HG03521 (cell line): ENCODE measurements at regions not wholly inside any gene's neighbourhood (a gene's known extent, or its start where the extent isn't known, plus 50 kb on each side); places are given as distances from the start of the nearest gene placed in this dataset.
"Not testable (repeated sequence)": the region's sequence is repeated elsewhere in the genome, so short reads cannot be mapped to it uniquely, and the experiment has no call there.

ENCODE experiments used
- ATAC-seq: cut with Tn5 transposase; IDR thresholded peaks from one replicate; pipeline ENCODE4 v1.9.1; 2021; ENCODE audit warnings: mild to moderate bottlenecking, moderate library complexity; ENCODE audit not compliant: unreplicated experiment

DNA sequence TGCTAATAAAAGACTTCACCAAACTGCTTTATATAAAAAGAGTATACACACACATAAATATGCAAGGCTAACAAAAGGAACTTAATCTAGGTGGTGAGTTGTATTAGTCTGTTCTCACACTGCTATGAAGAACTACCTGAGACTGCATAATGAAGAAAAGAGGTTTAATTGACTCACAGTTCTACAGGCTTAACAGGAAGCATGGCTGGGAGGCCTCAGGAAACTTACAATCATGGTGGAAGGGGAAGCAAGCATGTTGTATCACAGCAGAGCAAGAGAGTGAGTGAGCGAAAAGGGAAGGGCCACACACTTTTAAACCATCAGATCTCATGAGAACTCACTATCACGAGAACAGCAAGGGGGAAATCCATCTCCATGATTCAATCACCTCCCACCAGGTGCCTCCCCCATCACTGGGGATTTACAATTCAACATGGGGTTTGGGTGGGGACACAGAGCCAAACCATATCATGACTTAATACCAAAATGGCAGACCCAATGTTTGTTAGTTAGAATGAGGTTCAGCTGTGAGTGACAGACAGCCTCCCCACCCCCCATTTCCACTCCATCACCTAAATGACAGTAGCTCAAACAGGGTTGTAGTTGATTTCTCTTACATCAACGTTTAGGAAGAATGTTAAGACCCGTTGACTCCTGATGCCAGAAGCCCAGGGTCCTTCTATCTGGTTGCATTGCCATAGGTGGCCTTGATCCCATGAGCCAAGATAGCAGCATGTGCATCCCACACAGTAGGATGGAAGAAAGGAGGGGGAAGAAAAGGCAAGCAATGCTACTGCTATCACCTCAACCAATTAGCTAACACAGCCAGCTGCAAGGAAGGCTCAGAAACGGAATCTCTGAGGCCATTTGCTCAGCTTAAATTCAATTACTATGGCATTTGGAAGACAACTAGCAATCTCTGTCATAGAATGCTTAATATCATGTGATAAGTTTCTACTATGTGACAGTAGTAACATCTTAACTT is 77.0 kb downstream of the CCDC71L start:
- no peak for ATAC-seq

DNA sequence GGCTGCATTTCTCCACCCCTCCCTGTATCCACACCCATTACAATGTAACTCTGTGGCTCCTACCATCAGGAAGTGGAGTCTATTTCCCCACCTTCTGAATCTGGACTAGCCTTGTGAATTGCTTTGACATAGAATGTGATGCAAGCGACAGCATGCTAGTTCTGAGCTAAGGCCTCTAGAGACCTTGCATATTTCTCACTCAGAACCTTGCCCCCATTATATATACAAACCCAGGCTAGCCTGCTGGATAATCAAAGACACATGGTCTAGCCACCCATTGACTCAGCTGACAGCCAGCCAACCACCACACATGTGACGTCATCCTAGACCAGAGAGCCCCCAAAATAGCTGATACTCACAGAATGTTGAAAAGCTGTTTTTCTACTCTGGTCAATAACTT is 77.9 kb downstream of the CCDC71L start:
- no peak for ATAC-seq

DNA sequence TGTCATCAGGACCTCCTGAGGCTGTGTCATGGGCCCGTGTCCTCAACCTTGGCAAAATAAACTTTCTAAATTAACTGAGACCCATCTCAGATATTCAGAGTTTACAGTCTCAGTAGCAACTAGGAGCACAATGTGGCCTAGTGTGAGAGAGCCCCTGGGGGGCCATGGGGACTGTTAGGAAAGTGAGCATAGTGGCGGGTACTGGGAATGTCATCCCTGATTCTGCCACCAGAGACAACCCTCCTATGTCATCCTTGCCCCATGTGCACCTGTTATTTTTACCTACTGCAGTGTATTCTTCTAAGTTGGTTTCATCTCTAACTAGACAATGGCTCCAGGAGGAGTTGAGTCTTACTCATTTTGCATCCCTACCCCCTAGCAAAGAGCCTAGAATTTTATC is 78.6 kb downstream of the CCDC71L start:
- no peak for ATAC-seq

GRCh38 chr7:106579086-106579485 is 81.9 kb downstream of the CCDC71L start:
- ATAC-seq, result not testable (repeated sequence)

- ATAC-seq, result no peak
Observed at GRCh38 chr7:106575138-106575823, 85.7 kb downstream of the CCDC71L start.

DNA sequence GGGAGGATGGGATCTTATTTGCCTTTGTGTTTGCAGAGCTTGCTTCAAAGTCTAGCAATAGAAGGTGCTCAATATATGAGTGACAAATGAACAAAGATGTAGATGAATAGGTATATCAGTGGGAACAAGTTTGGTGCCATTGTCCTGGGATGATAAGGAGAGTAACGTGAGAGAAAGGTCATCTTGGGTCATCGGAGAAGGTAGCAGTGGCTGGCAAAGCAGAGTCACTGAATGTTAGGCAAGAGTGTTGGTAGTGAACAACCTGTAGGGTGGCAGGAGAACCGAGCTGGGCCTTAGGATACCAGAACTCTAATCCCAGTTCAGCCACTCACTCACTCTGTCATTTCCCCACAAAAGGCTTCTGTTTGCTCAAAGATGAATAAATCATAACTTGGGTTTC is 87.2 kb downstream of the CCDC71L start:
- ATAC-seq, result no peak

GRCh38 chr7:106573125-106573663 is 87.8 kb downstream of the CCDC71L start:
- no peak for ATAC-seq

DNA sequence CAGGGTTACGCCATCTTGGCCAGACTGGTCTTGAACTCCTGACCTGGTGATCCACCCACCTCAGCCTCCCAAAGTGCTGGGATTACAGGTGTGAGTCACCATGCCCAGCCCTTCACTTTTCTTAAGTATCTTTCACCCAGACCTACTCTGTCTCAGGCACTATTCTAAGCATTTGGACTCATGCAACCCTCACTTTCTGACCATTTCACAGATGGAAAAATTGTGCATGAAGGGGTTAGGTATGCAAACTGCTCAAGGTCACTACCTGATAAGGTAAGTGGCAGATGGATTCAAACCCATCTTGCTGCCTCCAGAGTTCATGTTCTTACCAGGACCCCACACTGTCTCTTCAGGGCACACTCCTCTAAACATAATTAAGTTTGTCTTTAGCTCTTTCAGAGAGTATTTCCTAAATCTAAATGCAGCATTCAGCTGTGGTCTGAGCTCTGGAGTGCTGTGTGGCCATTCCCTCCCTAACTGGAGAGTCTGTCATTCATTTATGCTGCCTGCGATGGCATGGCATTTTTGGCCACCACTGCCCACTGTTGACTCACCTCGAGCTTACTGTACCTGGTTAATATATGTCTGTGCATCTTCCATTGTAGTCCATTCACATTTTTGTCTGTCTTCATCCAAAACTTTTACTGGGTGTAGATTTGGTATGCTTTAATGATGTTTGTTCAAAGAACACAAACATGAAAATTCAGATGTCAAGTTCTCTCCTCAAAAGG is 88.4 kb downstream of the CCDC71L start:
- no peak for ATAC-seq

DNA sequence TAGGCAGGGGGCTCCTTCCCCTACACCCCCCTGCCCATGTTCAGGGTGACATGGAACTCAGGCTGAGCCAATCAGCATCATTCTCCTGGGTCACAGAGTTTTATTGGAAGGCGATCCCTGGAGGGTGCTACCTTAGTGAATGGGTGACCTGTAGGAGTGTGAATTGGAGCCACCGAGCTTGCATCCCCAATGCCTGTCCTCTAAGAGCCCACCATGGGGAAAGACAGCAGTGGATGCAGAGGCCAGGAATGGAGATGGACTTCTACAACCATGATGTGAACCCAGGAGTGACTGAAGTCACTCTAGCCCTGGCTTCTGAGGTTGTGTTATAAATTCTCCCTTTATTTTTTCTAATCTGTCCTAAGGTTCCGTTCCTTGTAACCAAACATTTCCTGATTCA is 89.4 kb downstream of the CCDC71L start:
- no peak for ATAC-seq

GRCh38 chr7:106570948-106571418 is 90.0 kb downstream of the CCDC71L start:
- ATAC-seq, result no peak

DNA sequence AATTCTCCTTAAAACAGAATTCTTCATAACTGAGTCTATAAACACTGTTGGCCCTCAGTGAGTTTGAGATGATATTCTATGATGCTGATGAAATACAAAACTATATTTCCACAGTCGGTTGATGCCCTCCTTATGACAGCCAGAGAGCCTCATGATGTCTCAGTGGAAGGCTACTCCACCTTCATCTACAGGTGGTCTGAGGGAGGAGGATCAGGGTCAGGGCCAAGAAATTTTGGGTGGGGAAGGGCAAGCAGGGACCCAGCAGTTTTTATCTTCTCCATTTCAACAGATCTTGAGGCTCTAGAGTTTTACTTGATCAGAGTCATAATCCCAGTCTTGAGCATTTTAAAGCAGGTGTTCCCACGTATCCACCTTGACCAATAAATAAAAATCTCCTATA is 90.8 kb downstream of the CCDC71L start:
- ATAC-seq, result no peak

DNA sequence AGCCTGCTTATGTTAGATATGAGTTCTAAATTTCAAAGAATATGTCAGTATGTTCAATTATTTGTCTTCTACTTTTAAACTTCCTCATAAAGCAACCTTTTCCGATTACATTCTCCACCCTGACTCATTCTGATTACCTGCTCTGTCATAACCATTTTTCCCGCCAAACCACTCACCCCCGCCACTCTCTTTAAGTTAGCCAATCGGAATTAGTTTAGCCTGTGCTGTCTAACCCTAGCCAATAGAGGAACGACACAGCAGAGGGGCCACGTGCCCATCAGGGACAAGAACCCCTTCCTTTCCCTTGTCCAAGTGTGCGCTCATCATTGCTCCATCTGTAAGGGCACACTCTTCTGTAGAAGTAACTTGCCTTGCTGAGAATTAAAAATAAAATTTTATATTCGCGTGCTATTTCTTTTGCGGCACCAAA is 91.4 kb downstream of the CCDC71L start:
- ATAC-seq, result no peak

- ATAC-seq, result no peak
Observed at GRCh38 chr7:106568680-106569499, 92.1 kb downstream of the CCDC71L start.

DNA sequence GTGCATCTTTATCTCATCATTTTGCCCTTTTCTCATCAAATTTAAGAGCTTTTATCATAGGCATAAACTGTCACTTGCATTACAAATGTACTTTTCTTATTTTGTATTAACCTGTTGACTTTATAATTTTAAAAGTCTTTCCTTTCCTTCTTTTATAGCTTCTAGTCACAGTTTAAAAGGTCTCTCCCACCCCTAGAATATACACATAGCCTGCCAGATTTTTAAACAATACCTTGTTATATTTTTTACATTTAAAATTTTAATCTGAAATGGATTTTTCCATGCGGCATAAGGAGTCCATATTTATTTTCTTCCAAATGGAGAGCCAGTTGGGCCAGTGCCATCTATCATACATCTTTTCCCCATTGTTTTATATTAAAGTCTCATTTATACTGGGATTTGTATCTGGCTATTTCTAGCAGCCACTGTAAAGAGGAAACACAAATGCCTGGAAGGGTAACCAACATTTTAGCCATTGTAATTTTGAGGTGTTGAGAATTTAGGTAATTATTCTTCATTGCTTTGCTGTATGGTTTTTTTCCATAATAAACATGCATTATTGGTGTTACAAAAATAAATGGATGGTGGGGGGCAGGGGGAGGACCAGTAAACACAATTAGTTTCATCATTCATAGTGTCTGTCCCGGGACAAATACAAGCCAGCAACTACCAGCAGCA is 92.8 kb downstream of the CCDC71L start:
- ATAC-seq, result no peak

GRCh38 chr7:106567204-106568001 is 93.6 kb downstream of the CCDC71L start:
- not testable (repeated sequence) for ATAC-seq

- ATAC-seq, result no peak
Observed at GRCh38 chr7:106566672-106567071, 94.3 kb downstream of the CCDC71L start.

DNA sequence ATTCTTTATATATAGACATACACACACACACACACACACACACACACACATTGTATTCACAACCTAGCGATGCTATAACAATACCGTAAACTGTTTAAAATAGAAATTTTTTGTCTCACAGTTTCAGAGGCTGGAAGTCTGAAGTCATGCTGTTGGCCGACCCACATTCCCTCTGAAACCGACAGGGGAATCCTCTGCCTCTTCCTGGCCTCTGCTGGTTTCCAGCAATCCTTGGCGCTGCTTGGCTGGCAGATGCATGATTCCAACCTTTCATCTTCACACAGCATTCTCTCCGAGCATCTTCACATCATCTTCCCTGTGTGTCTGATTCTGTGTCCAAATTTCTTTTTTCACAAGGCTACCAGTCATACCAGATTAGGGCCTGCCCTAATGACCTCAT is 94.8 kb downstream of the CCDC71L start:
- no peak for ATAC-seq

- ATAC-seq, result no peak
Observed at GRCh38 chr7:106565428-106565827, 95.5 kb downstream of the CCDC71L start.
